WTC11 (cell line): ENCODE measurements at regions not wholly inside any gene's neighbourhood (a gene's known extent, or its start where the extent isn't known, plus 50 kb on each side); places are given as distances from the start of the nearest gene placed in this dataset.

Experiments
- ATAC-seq: fragments of 200-7000 bp; cut with Tn5 transposase; 2 replicates; pipeline ENCODE4 v1.10.0; 2021; ENCODE audit warnings: mild to moderate bottlenecking, moderate library complexity
- CTCF ChIA-PET: fragments of 300-600 bp; sonication (Branson Sonifier 250); formaldehyde crosslinking; loops from one replicate; lab custom pipeline; 2021; ENCODE audit warnings: antibody characterized with exemption; lab: Charles Lee
- POLR2A ChIA-PET: fragments of 350-600 bp; sonication (Branson Sonifier 250); formaldehyde crosslinking; loops from one replicate; lab custom pipeline; 2021; ENCODE audit warnings: antibody characterized with exemption; lab: Charles Lee
- DNase-seq: peaks from one replicate; pipeline ENCODE4 v3.0.0; 2021; ENCODE audit warnings: low spot score
- H3K27ac Mint-ChIP-seq: 2 replicates; pipeline ENCODE4 v1.8.0; 2021; ENCODE audit warnings: mixed read lengths
- H3K27me3 Mint-ChIP-seq: 2 replicates; pipeline ENCODE4 v1.8.0; 2021; ENCODE audit warnings: low read depth, mild to moderate bottlenecking, moderate library complexity, mixed read lengths
- H3K36me3 Mint-ChIP-seq: 2 replicates; pipeline ENCODE4 v1.8.0; 2021; ENCODE audit warnings: mixed read lengths
- H3K4me1 Mint-ChIP-seq: 2 replicates; pipeline ENCODE4 v1.8.0; 2022; ENCODE audit warnings: mixed read lengths
- H3K4me3 Mint-ChIP-seq: 2 replicates; pipeline ENCODE4 v1.8.0; 2021; ENCODE audit warnings: mild to moderate bottlenecking, moderate library complexity, mixed read lengths
- H3K9me3 Mint-ChIP-seq: 2 replicates; pipeline ENCODE4 v1.8.0; 2021; ENCODE audit warnings: mixed read lengths
- AFF4 ChIP-seq: sonication (generic); formaldehyde crosslinking; IDR thresholded peaks from 2 replicates; pipeline ENCODE4 v1.8.1; 2023; ENCODE audit warnings: mild to moderate bottlenecking, missing genetic modification reagents, borderline replicate concordance
- CREM ChIP-seq: sonication (generic); formaldehyde crosslinking; IDR thresholded peaks from 2 replicates; pipeline ENCODE4 v1.8.1; 2022; ENCODE audit warnings: mild to moderate bottlenecking, missing genetic modification reagents, moderate library complexity
- ELF4 ChIP-seq: sonication (generic); formaldehyde crosslinking; IDR thresholded peaks from 2 replicates; pipeline ENCODE4 v1.8.1; 2022; ENCODE audit warnings: low read depth, mild to moderate bottlenecking, moderate library complexity, missing genetic modification reagents
- FOXJ3 ChIP-seq: sonication (generic); formaldehyde crosslinking; IDR thresholded peaks from 2 replicates; pipeline ENCODE4 v1.9.0; 2021; ENCODE audit warnings: missing genetic modification reagents, mild to moderate bottlenecking, borderline replicate concordance
- IRF2 ChIP-seq: sonication (generic); formaldehyde crosslinking; IDR thresholded peaks from 2 replicates; pipeline ENCODE4 v1.8.0; 2022; ENCODE audit warnings: low read depth, missing genetic modification reagents, borderline replicate concordance
- JAZF1 ChIP-seq: fragments of 250-450 bp; sonication (Bioruptor Pico); IDR thresholded peaks from 2 replicates; pipeline ENCODE4 v1.9.0; 2021; ENCODE audit warnings: moderate library complexity, mild to moderate bottlenecking, inconsistent platforms
- NFATC4 ChIP-seq: fragments of 250-450 bp; sonication (Bioruptor Pico); IDR thresholded peaks from 2 replicates; pipeline ENCODE4 v1.9.0; 2021; ENCODE audit warnings: mild to moderate bottlenecking
- OVOL2 ChIP-seq: fragments of 250-450 bp; sonication (Bioruptor Pico); IDR thresholded peaks from 2 replicates; pipeline ENCODE4 v1.9.0; 2021; ENCODE audit warnings: mild to moderate bottlenecking, borderline replicate concordance
- ZNF121 ChIP-seq: sonication (generic); formaldehyde crosslinking; IDR thresholded peaks from 2 replicates; pipeline ENCODE4 v1.8.0; 2023; ENCODE audit warnings: missing genetic modification reagents
- ZNF263 ChIP-seq: sonication (generic); formaldehyde crosslinking; IDR thresholded peaks from 2 replicates; pipeline ENCODE4 v1.8.1; 2022; ENCODE audit warnings: low read depth, mild to moderate bottlenecking, moderate library complexity, missing genetic modification reagents
- ZNF281 ChIP-seq: sonication (generic); formaldehyde crosslinking; IDR thresholded peaks from 2 replicates; pipeline ENCODE4 v1.8.0; 2023; ENCODE audit warnings: mild to moderate bottlenecking, missing genetic modification reagents
- ZNF317 ChIP-seq: sonication (generic); formaldehyde crosslinking; IDR thresholded peaks from 2 replicates; pipeline ENCODE4 v1.8.1; 2023; ENCODE audit warnings: low read depth, mild to moderate bottlenecking, moderate library complexity, missing genetic modification reagents, borderline replicate concordance
- ZNF512 ChIP-seq: sonication (generic); formaldehyde crosslinking; IDR thresholded peaks from 2 replicates; pipeline ENCODE4 v1.8.1; 2022; ENCODE audit warnings: missing genetic modification reagents, borderline replicate concordance
- ZNF532 ChIP-seq: fragments of 250-450 bp; sonication (Bioruptor Pico); IDR thresholded peaks from 2 replicates; pipeline ENCODE4 v1.9.0; 2021; ENCODE audit warnings: mild to moderate bottlenecking, borderline replicate concordance
- ZNF671 ChIP-seq: fragments of 250-450 bp; sonication (Bioruptor Pico); IDR thresholded peaks from 2 replicates; pipeline ENCODE4 v1.8.0; 2021; ENCODE audit warnings: mild to moderate bottlenecking

DNA sequence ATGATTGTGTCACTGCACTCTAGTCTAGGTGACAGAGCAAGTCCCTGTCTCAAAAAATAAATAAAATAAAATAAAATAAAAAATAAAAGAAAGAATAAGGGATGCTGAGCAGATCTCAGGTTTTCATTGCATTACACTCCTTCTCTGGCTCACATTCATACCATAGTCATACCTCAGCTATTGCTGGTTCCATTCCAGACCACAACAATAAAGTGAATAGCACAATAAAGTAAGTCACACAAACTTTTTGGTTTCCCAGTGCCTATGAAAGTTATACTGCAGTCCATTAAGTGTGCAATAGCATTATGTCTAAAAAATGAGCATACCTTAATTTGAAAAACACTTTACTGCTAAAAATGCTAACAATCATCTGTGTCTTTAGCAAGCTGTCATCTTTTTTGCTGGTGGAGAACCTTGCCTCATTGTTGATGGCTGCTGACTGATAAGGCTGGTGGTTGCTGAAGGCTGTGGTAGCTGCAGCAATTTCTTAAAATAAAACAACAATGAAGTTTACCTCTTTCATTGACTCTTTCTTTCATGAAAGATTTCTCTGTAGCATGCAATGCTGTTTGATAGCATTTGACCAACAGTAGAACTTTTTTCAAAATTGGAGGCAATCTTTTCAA lies 415.7 kb downstream of the ZNF608 start:
- POLR2A ChIA-PET: no interaction called here
- Mint-ChIP-seq H3K27ac (no peak overlapping the region), H3K27me3 (peaks cover 7% of the 10 kb centered on the region), H3K4me1 (no peaks in the 10 kb centered on the region), H3K9me3 (peaks cover 34% of the 10 kb centered on the region), H3K4me3 (no peak overlapping the region), H3K36me3 (peaks cover 19% of the 10 kb centered on the region)
- CTCF ChIA-PET: no interaction called here
- DNase-seq (no peak), ATAC-seq (no peak)
- TF ChIP-seq ELF4 (no peak), OVOL2 (CRISPR knock-in tag) (no peak), ZNF532 (CRISPR knock-in tag) (no peak), JAZF1 (no peak), ZNF263 (CRISPR knock-in tag) (no peak), ZNF671 (CRISPR knock-in tag) (no peak), IRF2 (CRISPR knock-in tag) (no peak), ZNF317 (CRISPR knock-in tag) (no peak), ZNF512 (CRISPR knock-in tag) (no peak)

- no peak overlapping the region for H3K4me3 Mint-ChIP-seq
- peaks cover 19% of the 10 kb centered on the region for H3K36me3 Mint-ChIP-seq
- DNase-seq: no peak
- H3K9me3 Mint-ChIP-seq: peaks cover 35% of the 10 kb centered on the region
- H3K4me1 Mint-ChIP-seq: no peaks in the 10 kb centered on the region
- POLR2A ChIA-PET: no interaction called here
- peaks cover 7% of the 10 kb centered on the region for H3K27me3 Mint-ChIP-seq
- TF ChIP-seq NFATC4 (CRISPR knock-in tag) (no peak), FOXJ3 (CRISPR knock-in tag) (no peak), AFF4 (CRISPR knock-in tag) (no peak), ZNF317 (CRISPR knock-in tag) (no peak), CREM (CRISPR knock-in tag) (no peak), ZNF121 (no peak), ZNF281 (no peak)
- TF ChIP-seq, all 79 proteins: peak for 0
- CTCF ChIA-PET: no interaction called here
- H3K27ac Mint-ChIP-seq: no peak overlapping the region
- ATAC-seq: no peak
Measured at GRCh38 chr5:124328201-124328600, 418.2 kb downstream of the ZNF608 start.
